Uterus (tissue), 2 donors: ENCODE measurements at regions not wholly inside any gene's neighbourhood (a gene's known extent, or its start where the extent isn't known, plus 50 kb on each side); places are given as distances from the start of the nearest gene placed in this dataset.

Source experiments
- CTCF ChIP-seq, 4 experiments: fragments of 200-600 bp in 2 of 4; fragments of 450-650 bp in 2 of 4; sonication (generic) in 2 of 4; IDR thresholded peaks; one replicate each; pipeline ENCODE4 v1.5.1; 2016 to 2019; ENCODE audit warnings: antibody characterized with exemption in 4 of 4, mild to moderate bottlenecking in 2 of 4, moderate library complexity in 1 of 4
- POLR2A ChIP-seq, 2 donors: fragments of 450-650 bp; IDR thresholded peaks; one replicate each; pipeline ENCODE4 v1.6.1; 2016; ENCODE audit warnings: antibody characterized with exemption in 2 of 2, mild to moderate bottlenecking in 1 of 2, moderate library complexity in 1 of 2

- no peak for TF ChIP-seq CTCF (IDR thresholded peaks at IDR 0.05)
- TF ChIP-seq POLR2A (IDR thresholded peaks at IDR 0.05): no peak
Observed at GRCh38 chr3:176032043-176032442, 1165.2 kb downstream of the TBL1XR1 start.
